ENCODE measurements at regions not wholly inside any gene's neighbourhood (a gene's known extent, or its start where the extent isn't known, plus 50 kb on each side); places are given as distances from the start of the nearest gene placed in this dataset.

DNA sequence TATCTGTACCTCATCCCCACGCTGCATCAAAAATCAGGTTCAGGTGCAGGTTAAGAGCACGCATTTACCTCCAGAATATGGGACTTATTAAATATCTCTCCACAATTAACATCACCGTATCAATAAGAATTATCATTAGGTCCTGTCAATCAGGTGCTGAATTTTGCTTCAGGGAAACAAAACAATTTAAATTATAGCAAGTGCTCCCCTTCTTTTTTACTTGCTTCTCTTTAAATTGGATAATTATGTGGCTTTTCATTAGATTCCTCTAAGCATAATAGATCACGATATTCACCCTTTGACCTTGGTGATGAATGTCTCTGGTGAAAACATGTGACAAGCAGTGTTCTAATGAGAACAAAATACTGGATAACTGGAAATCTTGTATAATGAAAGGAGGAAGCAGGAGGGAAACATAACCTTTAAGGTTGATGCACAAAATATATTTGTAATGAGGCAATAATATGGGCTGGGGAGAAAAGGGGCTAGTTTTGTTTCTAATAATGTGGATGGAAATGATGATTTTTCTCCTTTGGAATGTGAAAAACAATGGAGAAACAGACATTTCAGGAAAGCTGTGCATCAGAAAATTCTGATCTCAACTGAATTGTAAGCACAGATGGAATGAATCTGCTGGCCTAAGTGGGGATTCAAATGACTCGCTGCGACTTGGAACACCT lies 166.9 kb downstream of the SNX10 start:
- DNase-seq (ENCODE audit: low read depth) = no peak

DNA sequence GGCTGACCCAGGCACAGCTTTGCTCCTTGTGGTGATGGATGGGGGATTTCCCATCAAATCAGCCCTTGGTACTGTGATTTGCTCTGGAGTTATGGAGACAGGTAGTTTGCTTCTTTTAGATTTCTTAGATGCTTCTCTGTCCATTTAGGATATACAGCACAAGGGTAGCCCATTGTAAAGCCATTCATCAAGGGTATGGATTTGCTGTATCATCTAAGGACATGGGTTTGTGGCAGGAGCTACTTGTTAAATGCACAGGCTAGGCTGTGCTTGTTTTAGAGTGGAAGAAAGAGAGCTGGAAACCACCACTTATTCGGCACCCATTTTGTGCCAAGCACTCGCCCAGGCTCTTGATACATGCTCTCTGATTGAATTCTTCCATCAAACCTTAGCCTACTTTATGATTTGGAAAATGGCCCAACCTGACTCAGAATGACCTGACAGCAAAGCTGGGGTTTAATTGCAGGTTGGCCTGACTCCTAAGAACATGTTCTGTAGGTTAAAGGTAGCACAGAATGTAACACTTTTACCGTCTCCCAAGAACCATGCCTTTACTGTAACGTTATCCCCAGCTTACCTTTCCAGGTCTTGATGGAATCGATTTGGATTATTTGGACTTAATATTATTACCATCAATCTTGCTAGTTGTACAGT lies 168.0 kb downstream of the SNX10 start:
- no peak for DNase-seq (ENCODE audit: low read depth)

- no peak for DNase-seq (ENCODE audit: low read depth)
Measured at GRCh38 chr7:26460351-26461085, 168.9 kb downstream of the SNX10 start.

GRCh38 chr7:26461518-26461917 lies 169.9 kb downstream of the SNX10 start:
- DNase-seq (ENCODE audit: low read depth) = no peak

GRCh38 chr7:26466007-26466406 lies 174.3 kb downstream of the SNX10 start:
- no peak for DNase-seq (ENCODE audit: low read depth)

- DNase-seq (ENCODE audit: low read depth) = no peak
Measured at GRCh38 chr7:26467104-26467503, 175.4 kb downstream of the SNX10 start.

- DNase-seq (ENCODE audit: low read depth) = no peak
Measured at GRCh38 chr7:26467541-26467940, 175.9 kb downstream of the SNX10 start.

DNA sequence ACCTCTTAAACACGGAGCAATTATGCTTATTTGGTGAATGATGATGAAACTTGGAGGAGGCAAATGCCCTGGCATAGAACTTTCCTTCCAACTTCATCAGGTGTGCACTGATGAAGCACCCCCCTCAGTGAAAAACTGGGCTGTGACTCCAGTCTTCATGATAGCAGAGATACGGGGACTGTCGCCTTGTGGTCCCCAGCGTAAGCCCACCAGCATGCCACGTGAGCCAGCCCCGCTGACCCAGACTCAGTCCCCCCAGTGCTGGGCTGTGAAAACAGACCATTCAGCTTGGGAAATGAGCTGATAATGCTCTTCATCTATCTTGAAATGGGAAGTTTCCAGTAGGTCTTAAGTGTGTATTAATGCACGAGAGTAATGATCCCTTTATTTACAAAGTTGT lies 177.0 kb downstream of the SNX10 start:
- DNase-seq (ENCODE audit: low read depth) = no peak

DNA sequence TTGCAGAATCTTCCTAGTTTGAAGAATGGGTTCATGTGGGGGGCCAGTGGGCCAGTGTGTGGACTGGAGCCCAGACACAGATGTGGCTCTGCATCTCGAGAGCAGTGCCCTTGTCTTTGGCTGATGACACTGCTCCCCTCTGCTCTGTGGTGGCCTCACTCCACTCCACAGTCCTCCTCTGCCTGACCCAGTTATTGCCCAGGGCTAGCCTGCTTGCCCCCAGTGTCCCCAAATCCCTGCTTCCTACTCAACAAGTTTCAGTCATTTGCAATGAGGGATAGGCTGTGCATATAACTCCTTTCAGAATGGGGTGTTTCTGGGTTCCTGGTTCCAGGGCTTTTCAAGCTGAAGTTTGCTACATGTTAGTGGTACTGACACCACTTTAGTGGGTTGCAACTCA lies 177.5 kb downstream of the SNX10 start:
- no peak for DNase-seq (ENCODE audit: low read depth)

DNA sequence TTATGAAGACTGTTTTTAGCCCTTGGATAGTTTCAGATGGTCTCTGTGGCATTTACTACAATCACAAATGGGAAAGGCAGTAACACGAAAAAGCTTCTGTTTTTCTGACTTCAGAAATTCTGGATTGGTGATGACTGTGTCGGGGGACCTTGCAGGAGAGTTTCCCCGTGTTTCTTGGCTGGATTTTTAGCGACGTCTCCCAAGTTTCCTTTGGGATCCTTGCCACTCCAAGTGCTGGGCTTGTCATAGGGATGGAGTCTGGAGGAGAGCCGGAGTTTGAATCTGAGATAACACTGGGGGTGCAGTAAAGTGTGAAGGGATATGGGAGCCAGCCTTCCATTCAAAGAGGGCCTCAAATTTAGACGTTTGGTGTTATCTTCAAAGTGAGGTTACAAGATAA lies 179.0 kb downstream of the SNX10 start:
- no peak for DNase-seq (ENCODE audit: low read depth)

DNA sequence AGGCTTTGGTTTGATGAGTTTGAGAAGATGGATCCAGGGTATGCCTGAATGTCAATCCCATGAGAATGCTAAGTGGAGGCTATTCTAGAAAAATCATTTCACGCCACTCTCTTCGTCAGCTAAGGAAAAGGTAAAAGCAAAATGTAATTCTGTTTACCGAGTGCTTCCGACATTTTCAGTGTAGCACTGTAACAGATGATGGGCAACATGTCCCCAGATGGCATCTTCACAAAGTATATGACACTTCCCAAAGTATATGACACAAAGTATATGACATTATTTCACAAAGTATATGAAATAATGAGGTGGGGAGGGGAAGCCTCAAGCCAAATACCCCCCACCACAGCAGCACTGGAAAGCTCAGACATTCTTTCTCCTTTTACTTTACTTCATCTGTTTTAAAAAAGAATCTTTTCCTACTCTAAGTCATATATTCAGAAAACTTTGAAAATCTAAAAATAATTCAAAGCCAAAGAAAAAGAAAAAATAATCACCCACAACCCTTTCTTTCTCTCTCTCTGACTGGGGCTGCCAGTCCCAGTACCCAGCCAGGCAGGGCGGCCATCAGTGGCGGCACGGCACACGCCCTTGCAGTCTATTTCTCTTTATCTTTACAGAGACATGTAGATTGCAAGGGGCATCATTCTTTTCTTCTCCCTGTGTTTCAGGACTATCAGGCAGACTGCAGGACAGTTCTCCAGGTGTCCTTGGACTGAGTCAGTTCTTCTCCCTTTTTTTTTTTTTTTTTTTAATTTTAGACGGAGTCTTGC lies 179.8 kb downstream of the SNX10 start:
- DNase-seq (ENCODE audit: low read depth) = no peak

DNA sequence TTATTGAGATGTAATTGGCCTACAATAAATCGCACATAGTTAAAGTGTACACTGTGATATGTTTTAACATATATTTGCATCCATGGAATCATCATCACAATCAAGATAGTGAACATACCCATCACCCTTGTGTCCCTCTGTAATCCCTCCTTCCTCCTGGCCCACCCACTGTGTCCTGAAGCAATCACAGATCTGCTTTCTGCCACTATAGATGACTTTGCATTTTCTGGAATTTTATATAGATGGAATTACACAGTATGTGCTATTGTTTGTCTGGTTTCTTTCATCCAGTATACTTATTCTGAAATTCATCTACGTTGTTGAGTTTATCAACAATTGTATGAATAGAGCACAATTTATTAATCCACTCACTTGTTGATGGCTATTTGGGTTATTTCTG lies 181.3 kb downstream of the SNX10 start:
- no peak for DNase-seq (ENCODE audit: low read depth)

- DNase-seq (ENCODE audit: low read depth) = no peak
Measured at GRCh38 chr7:26476271-26476670, 184.6 kb downstream of the SNX10 start.

GRCh38 chr7:26477381-26477990 lies 185.8 kb downstream of the SNX10 start:
- DNase-seq (ENCODE audit: low read depth) = no peak

DNA sequence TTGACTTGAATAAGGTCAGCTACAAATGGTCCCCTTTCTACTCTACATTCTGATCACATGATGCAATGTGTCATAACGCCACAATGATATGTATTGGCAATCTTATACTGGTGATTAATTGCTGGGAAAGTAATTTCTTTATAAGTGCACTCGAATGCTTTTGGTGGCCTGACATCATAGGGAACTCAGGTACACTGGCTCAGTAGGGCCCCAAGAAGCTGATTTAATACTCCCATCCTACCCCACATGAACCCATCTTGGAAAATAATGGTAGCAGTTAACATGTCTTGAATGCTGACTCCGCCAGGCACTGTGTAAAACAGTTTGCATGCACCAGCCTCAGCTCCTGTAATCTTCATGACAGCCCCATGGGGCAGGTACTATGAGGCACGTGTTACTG lies 186.9 kb downstream of the SNX10 start:
- no peak for DNase-seq (ENCODE audit: low read depth)

- DNase-seq (ENCODE audit: low read depth) = no peak
Measured at GRCh38 chr7:26479581-26479980, 187.9 kb downstream of the SNX10 start.

GRCh38 chr7:26480156-26480555 lies 188.5 kb downstream of the SNX10 start:
- no peak for DNase-seq (ENCODE audit: low read depth)

GRCh38 chr7:26482927-26483326 lies 191.3 kb downstream of the SNX10 start:
- no peak for DNase-seq (ENCODE audit: low read depth)

- DNase-seq (ENCODE audit: low read depth) = no peak
Measured at GRCh38 chr7:26483843-26484242, 192.2 kb downstream of the SNX10 start.

- DNase-seq (ENCODE audit: low read depth) = no peak
Measured at GRCh38 chr7:26485367-26485934, 193.8 kb downstream of the SNX10 start.

DNA sequence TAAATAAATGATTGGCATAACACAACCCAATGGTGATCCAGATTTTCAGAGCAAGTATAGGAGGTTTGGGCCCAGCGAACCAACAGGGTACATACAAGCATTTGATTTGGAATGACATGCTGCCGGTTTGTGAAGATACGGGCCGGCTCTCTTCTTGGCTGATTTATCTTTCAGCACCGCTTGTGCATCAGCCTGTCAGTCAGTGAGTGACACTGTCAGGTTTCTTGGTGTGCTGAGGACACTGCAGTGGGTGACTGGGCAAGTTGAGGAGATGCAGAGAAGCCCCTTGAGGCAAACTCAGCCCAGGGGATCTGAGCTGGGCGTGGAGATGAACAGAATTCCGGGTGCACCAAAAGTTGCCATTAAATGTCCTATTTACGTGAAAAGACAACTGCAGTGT lies 194.5 kb downstream of the SNX10 start:
- no peak for DNase-seq (ENCODE audit: low read depth)
